NCI-H2227 (cell line): ENCODE measurements at regions not wholly inside any gene's neighbourhood (a gene's known extent, or its start where the extent isn't known, plus 50 kb on each side); places are given as distances from the start of the nearest gene placed in this dataset.

Experiments used
- DNase-seq: peaks from one replicate; lab custom pipeline; 2025; ENCODE audit not compliant: unreplicated experiment; lab: John Stamatoyannopoulos, UW

- DNase-seq: no peak
Observed at GRCh38 chr17:71229070-71229469, 891.8 kb upstream of the SOX9 start.

DNA sequence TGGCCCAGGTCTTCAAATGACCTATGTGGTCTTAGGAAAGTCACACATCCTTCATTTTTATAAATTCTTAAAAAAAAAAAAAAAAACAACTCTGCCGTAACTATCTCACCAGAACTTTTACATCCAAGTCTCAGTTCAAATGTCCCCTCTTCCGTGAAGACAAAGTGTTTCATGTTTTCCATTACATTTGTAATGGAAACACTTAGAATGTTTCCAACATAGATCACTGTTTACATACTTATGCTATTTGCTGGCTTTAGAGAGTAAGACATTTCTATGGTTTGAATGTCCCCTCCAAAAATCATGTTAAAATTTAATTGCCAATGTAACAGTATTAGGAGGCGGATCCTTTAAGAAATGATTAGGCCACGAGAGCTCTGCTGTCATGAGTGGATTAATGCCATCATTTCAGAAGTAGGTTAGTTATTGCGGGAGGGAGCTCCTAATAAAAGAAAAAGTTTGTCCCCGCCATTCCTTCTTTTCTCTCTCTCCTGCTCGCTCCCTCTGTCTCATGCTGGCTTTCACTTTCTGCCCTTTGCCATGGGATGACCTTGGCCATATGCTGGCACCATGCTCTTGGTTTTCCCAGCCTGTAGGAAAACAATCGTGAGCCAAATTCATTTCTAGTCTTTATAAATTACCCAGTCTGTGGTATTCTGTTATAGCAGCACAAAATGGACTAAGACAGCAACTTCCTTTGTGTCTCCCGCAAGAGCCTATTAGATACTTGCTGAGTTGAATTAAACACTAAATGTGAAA is 887.8 kb upstream of the SOX9 start:
- DNase-seq: no peak

- DNase-seq: no peak
Observed at GRCh38 chr17:71234349-71234748, 886.5 kb upstream of the SOX9 start.

GRCh38 chr17:71237903-71238538 is 882.8 kb upstream of the SOX9 start:
- DNase-seq: peak; percentile 83

GRCh38 chr17:71247441-71248015 is 873.3 kb upstream of the SOX9 start:
- no peak for DNase-seq

DNA sequence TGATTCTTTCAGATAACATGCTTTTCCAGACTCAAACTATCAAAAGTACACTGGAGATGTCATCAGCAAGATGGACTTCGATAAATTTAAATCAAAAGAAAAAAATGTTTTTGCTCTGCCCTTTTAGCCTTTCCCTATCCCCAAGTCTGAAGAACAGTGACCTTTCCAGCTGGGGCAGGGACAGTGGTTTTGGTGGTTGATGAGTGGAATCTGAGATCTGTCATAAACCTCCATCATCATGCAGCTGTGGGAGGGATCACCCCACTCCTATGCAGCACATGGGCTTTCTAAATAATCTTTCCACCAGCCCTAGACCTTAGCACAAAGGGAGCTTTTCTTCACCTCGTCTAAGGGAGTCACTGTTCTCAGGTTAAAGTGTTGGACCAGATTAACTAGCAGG is 869.5 kb upstream of the SOX9 start:
- no peak for DNase-seq

DNA sequence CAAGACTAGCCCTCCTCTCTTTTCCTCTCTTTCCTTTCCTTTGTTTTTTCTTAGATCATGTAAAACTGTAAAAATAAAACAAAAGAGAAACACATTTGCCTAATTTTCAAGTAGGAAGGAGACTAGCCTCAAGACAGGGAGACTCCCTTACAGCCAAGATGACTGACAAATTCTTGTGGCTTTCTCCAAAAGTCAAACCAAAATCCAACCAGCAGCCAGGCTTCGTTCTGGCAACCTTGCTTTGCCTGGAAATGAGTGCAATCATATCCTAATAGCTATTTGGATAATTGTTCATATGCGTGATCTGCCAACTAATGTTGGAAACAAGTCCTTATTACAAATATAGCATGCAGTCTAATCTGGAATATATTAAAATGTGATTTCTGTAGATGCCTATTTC is 868.9 kb upstream of the SOX9 start:
- DNase-seq: no peak

DNA sequence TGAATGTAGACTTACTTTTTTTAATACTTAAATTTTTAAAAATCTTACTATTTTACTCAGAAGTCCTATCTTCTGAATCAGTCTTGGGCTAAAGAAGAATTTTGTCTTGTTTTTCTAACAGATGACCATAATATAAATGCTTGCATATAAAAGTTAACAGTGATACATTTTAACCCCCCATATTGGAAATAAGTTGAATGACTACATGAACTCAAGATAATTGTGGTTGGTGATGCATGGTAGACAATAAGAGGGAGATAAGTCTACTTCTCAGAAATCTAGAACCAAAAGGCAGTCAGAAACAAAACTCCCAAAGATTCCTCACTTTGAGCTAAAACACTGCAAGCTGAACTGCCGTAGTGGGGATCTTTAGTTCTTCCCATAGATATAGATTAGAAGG is 868.4 kb upstream of the SOX9 start:
- no peak for DNase-seq

- DNase-seq: no peak
Observed at GRCh38 chr17:71257096-71257495, 863.7 kb upstream of the SOX9 start.

GRCh38 chr17:71260366-71260940 is 860.4 kb upstream of the SOX9 start:
- DNase-seq: peak; percentile 47

- no peak for DNase-seq
Observed at GRCh38 chr17:71262586-71262985, 858.2 kb upstream of the SOX9 start.

- DNase-seq: no peak
Observed at GRCh38 chr17:71267668-71268067, 853.2 kb upstream of the SOX9 start.

DNA sequence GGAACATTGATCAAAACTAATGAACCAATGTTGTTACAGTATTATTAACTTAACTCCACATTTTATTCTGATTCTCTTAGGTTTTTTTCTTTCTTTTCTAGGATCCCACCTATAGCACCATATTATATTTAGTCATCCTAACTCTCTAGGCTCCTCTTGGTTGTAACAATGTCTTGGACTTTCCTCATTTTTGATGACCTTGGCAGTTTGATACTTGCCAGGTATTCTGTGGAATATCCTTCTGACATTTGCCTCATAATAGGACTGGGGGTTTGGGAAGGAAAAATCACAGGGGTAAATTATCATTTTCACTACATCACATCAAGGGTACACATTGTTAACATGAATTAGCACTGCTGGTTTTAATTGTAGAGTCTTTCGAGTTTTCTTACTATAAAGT is 851.6 kb upstream of the SOX9 start:
- DNase-seq: no peak

DNA sequence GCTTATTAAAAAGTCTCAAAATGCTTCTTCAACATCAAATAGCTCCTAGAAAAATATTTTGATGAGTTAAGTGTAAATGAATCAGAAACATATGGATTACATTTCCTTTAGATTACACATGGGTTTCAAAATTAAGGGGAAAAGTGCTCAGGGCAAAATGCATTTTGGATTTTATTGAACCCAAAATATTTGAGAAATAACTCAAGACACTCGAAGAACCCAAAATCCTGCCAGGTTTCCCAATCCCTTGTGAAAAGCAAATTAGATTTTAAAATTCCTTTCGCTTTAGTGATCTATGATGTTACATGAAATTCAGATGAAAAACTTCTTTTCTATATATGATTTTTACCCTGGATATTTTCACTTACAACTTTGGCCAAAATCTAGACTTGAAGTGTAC is 847.4 kb upstream of the SOX9 start:
- no peak for DNase-seq

GRCh38 chr17:71276079-71276478 is 844.7 kb upstream of the SOX9 start:
- DNase-seq: no peak

DNA sequence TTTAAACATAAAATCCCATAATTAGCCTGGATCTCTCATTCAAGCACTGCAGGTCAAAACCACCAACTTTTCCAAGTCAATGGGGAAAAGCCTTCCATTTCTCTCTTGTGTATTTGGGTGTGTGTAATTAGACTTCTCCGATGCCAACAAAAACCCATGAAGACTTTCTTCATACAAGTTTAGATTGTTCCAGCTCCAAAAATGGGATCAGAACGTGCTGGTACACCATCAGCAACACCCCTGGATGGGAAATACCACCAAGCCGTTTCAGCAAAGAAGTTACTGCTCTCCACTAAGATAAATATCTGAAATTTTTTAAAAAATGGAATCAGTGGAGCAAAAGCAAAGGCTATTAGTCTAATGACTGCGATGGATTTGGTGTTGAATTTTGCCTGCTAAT is 837.3 kb upstream of the SOX9 start:
- DNase-seq: no peak

- DNase-seq: no peak
Observed at GRCh38 chr17:71284032-71284755, 836.6 kb upstream of the SOX9 start.

- DNase-seq: no peak
Observed at GRCh38 chr17:71286625-71287024, 834.2 kb upstream of the SOX9 start.

GRCh38 chr17:71287071-71287823 is 833.6 kb upstream of the SOX9 start:
- DNase-seq: no peak

DNA sequence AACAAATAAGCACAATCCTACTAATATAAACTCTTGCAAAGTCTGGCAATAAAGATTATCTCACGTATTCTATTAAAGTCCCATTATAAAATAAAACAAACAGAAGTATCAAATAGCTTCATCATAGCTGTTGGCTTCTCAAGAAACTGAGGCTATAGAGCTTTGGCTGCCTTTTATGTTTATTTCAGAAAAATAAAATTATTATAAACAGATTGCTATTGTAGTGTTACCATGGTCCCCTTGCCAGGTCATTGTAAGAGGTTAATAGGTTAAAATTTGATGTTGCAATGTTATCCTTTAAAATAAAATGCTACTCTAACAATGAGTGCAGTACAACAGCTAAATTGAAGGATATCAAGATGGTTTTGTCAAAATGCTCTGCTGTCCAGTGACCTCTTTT is 828.8 kb upstream of the SOX9 start:
- no peak for DNase-seq

- DNase-seq: no peak
Observed at GRCh38 chr17:71296005-71296404, 824.8 kb upstream of the SOX9 start.
